GM21526 (cell line): ENCODE measurements at regions not wholly inside any gene's neighbourhood (a gene's known extent, or its start where the extent isn't known, plus 50 kb on each side); places are given as distances from the start of the nearest gene placed in this dataset.
A peak's percentile ranks its signal among the peaks of the same experiment; 100 is the strongest.

Experiments
- ATAC-seq: cut with Tn5 transposase; IDR thresholded peaks from one replicate; pipeline ENCODE4 v1.9.1; 2021; ENCODE audit warnings: moderate library complexity; ENCODE audit not compliant: unreplicated experiment, low FRiP score

DNA sequence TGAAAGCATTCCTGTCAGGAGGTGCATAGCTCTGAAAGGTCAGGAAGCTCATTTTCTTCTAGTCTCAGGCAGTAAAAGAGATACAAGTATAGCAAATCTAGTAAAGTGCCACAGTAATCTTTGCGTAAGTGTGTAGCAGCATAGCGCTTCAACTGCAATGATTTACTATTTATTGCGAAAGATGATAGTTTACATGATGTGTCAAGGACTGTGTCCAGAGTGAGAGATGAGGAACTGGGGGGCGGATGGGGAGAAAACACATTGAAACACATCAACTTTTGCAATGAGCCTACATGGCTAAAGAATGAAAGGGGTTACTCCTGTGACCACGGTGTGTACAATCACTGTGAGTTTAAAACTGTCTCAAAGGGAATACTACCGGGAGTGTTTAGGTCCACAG is 644.4 kb downstream of the GALR1 start:
- ATAC-seq: no peak

DNA sequence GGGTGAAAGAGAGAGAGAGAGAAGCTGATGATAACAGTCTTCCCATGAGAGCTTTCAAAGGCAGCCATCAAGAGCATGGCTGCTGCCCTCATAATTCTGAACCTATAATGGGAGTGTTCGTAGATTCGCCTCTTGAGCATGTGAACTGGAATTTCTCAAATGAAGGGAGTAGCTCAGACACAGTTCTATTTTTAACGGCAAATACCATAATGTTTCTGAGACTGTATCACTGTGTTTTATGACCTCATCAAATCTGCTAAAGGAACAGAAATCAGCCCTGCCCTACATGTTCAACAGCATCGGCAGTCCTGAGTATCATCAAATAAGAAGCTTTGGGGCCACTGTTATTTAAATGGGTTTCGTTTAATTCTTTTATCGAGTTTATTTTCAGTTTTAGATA is 645.6 kb downstream of the GALR1 start:
- ATAC-seq: no peak

DNA sequence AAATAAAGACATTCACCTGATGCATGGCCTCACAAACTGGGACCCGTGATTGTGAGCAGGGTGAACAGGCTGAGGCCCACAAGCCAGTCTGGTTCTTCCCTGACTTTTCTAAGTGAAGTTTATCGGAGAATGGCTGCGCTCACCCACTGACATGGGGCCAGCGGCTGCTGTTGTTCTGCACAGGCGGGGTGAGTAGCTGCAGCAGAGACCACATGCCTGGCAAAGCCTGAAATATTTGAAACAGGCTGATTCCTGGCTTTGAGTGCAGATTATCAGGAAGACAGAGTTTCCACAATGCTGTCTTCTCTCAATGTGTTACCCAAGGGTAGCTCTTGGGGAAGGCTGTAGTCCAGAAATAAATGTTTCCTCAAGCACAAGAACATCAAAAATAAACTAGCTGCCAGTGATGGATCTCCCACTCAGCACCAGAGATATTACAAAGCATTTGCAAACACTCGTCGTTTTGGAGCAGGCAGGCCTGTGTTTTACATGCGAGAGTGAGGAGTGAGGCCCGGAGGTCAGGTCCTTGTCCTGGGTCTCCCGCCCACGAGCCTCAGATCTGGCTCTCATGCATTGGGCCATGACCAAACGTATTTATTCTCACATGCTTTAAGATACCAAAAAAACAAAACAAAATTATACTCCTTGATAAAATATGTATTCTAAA is 647.1 kb downstream of the GALR1 start:
- ATAC-seq: no peak

GRCh38 chr18:77897606-77898005 is 648.0 kb downstream of the GALR1 start:
- no peak for ATAC-seq

- peak; percentile 99 for ATAC-seq
These were observed 650.5 kb downstream of the GALR1 start for GRCh38 chr18:77899972-77900754.

- ATAC-seq: no peak
These were observed 655.4 kb downstream of the GALR1 start for GRCh38 chr18:77905011-77905410.

GRCh38 chr18:77905449-77906055 is 655.9 kb downstream of the GALR1 start:
- no peak for ATAC-seq

DNA sequence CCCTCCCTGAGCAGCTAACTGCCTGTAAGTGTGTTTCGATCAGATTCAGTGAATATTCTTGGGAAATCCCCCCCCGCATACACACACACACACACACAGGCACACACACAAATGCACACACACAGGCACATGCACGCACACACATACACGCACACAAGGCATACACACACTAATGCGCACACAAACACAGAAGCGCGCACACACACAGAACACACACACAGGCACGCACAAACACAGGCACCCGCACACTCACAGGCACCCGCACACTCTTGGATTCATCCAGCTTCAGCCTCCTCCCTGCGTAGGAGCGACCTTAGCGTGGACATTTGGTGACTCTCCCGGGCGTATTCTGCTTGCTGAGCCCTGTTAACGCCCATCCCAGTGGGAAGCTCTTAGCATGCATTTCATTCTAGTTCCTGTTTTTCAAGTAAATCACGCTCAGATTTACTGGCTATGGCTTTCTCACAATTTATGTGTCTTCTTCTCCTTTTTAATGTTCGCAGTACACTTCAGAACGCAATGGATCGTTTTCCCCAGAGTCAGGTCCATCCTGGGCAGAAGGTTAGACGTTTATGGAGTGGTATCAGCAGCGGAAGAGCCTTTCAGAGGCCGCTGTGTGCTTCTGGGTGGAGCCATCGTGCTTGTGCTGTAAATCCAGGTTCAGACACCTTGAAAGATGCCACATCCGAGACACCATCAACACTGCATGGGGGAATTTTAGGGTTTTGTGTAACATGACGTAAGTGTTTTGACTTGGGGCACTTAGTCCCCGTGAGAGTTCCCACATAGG is 656.6 kb downstream of the GALR1 start:
- no peak for ATAC-seq

DNA sequence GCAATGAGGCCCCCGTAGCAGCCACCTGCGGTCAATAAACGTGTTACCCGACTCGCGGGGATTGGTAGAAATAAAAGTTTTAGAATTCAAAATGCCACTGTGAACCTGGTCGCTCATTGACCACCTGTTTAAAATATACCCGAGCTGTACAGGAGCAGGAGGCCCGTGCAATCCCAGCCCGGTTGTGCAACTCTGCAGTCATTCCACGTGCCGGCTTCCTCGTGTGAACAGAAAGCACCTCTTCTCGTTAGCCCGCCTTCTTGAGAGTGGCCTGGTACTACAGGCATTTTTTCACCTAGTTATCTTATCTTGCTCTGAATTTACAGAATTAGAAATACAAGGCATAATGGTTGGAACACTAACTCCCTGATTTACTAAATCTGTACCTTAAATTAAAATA is 660.7 kb downstream of the GALR1 start:
- no peak for ATAC-seq

GRCh38 chr18:77911971-77912605 is 662.4 kb downstream of the GALR1 start:
- no peak for ATAC-seq

- ATAC-seq: no peak
These were observed 669.1 kb downstream of the GALR1 start for GRCh38 chr18:77918730-77919129.

DNA sequence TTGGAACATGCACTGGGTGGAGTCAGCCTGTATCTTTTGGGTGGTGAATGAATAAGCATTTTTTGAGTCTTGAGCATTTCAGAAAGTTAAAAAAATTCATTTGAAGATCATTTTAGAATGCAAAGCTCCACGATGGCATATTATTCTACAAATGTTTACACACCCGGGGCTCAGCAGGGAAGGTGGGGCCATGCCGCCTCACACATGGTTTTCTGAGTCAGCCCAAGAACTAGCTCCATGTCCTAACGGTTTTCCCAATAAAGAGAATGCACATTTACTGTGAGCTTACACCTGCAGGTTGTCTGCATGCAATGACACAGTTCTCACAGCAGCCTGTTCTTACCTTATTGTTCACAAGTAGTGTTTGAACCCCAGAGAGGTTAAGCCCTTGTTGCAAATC is 670.3 kb downstream of the GALR1 start:
- ATAC-seq: no peak

- no peak for ATAC-seq
These were observed 685.7 kb downstream of the GALR1 start for GRCh38 chr18:77935342-77935741.

- ATAC-seq: no peak
These were observed 690.9 kb downstream of the GALR1 start for GRCh38 chr18:77940566-77940965.

- ATAC-seq: no peak
These were observed 694.9 kb downstream of the GALR1 start for GRCh38 chr18:77944533-77944932.

DNA sequence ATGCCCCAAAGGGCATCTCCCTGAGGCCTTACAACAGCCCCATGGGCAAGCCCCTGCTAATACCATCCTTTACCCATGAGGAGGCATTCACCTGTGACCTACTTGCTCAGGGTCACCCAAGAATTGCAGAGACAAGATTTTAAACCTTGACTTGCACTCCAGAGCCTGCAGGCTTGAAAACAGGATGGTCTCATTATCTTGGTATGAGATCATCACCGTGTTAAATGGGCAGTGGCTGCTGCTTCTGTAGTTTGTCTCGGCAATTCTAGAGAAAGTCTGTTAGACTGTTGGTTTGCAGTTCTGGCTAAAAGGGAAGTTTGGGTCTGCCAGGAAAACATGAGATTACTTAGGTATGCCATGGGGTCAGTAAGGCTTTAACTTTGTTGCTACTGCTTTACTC is 698.9 kb downstream of the GALR1 start:
- ATAC-seq: no peak

DNA sequence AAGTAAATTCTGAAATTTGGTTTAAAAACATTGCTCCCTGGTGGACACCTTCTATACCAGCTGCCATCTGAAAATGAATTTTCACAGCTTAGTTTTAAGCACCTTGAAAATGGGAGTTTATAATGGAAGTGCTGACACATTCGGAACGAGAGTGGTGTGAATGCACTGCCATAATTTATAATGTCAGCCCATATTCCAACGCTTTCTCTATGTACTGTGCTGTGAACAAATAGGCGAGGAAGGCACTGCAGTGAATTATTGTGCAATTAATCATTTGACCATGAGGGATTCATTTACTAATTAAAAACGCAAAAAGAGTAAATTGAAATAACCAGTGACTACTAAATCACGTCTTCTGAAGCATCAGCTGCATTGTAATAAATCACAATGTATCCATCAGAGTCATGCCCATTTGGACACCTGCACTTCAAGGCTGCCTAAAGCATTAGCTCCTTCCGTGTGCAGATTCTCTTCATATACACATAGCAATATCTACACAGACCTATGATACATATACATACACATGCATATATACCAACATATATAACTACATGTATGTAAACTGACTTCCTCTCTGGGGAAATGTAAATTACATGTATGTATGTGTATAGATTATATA is 699.8 kb downstream of the GALR1 start:
- no peak for ATAC-seq

DNA sequence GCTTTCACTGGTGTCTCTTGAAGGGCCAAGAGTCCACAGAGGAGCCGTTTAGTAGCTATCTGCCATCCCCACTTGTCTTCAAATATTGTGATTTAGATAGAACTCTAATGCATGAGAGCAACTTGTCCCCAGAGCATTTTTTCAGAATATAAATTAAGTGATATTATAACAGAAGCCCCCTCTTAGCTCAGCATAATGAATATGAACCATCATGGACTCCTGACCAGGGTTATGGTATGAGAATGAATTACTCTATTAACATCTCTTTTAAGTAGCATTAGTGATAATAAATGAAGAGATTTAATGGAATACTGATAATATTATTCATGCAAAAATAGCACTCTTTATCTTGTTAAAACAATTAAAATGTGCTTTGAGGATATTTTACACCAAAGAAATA is 709.6 kb downstream of the GALR1 start:
- ATAC-seq: no peak

DNA sequence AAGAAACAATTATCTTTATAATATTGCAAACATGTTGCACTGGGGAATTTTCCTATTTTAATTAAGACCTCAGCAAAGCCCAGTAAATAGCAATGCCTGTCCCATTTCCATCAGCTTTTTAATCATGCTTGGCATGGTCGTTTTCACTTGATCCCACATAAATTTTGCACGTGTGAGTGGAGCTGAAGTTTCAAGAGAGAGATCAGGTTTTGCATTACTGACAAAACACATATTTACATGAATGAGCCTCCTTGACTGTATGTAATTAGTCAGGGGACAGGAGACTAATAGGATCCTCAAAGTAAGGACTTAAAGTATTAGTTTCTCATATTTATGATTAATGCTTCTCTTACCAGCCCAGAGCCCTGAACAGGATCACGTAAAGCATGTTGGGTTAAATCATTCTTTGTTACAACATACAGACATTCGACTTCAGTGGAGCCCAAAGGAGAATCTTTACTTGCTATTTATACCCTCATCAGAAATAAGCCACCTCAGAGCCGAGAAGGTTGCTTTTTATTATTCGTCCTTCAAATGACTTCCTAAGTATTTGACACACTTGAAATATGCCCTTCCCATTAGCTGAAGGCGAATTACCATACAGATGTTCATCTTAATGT is 711.3 kb downstream of the GALR1 start:
- no peak for ATAC-seq

DNA sequence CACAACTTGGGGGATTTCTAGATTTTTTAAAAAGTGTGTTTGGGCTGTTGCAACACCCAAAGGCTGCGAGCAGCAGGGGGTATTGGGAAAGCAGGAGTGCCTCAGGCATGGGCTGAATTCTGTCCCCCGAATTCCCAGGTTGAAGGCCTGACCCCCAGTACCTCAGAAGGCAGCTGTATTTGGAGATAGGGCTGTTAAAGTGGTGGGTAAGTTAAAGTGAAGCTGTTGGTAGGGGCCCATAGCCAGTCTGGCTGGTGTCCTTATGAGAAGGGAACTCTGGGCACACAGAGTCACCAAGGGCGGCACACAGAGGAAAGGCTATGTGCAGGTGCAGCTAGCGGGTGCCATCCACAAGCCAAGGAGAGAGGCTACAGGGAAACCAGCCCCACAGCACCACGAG is 717.4 kb downstream of the GALR1 start:
- ATAC-seq: no peak
